Neural cell (in vitro differentiated cells): ENCODE measurements at regions not wholly inside any gene's neighbourhood (a gene's known extent, or its start where the extent isn't known, plus 50 kb on each side); places are given as distances from the start of the nearest gene placed in this dataset.

ENCODE experiments used
- H2AFZ ChIP-seq: fragments of 200-600, 300-800 bp; sonication (generic), shearing (Covaris generic); 2 replicates; pipeline ENCODE4 v1.6.0; 2014; ENCODE audit warnings: low read depth, mild to moderate bottlenecking, antibody characterized with exemption, low read length, moderate library complexity
- H3F3A ChIP-seq: fragments of 200-600 bp; shearing (Covaris generic); 2 replicates; pipeline ENCODE4 v1.6.1; 2016; ENCODE audit warnings: mild to moderate bottlenecking, moderate library complexity, mixed read lengths, antibody characterized with exemption, low read length; ENCODE audit not compliant: insufficient read depth, poor library complexity, severe bottlenecking
- H3K27ac ChIP-seq: fragments of 200-600, 300-800 bp; sonication (generic), shearing (Covaris generic); 2 replicates; pipeline ENCODE4 v1.5.1; 2014; ENCODE audit warnings: mild to moderate bottlenecking, low read length, moderate library complexity
- H3K27me3 ChIP-seq: fragments of 300-800, 200-600 bp; sonication (generic), shearing (Covaris generic); 2 replicates; pipeline ENCODE4 v1.6.0; 2014; ENCODE audit warnings: mild to moderate bottlenecking, low read depth, low read length, moderate library complexity; ENCODE audit not compliant: insufficient read depth
- H3K36me3 ChIP-seq: fragments of 300-800, 200-600 bp; sonication (generic), shearing (Covaris generic); 2 replicates; pipeline ENCODE4 v1.5.1; 2014; ENCODE audit warnings: mild to moderate bottlenecking, antibody characterized with exemption, low read length, moderate library complexity; ENCODE audit not compliant: insufficient read depth
- H3K4me2 ChIP-seq: fragments of 300-800, 200-600 bp; sonication (generic), shearing (Covaris generic); 2 replicates; pipeline ENCODE4 v1.6.0; 2014; ENCODE audit warnings: mild to moderate bottlenecking, low read length
- H3K4me3 ChIP-seq: fragments of 300-800, 200-600 bp; sonication (generic), shearing (Covaris generic); 2 replicates; pipeline ENCODE4 v1.5.1; 2014; ENCODE audit warnings: mild to moderate bottlenecking, low read length, moderate library complexity
- H3K79me2 ChIP-seq: fragments of 200-600 bp; shearing (Covaris generic); replicated peaks from 2 replicates; pipeline ENCODE4 v1.6.0; 2014; ENCODE audit warnings: mild to moderate bottlenecking, low read length, moderate library complexity; ENCODE audit not compliant: insufficient read depth
- H3K9ac ChIP-seq: fragments of 300-800, 200-600 bp; sonication (generic), shearing (Covaris generic); 2 replicates; pipeline ENCODE4 v1.6.1; 2016; ENCODE audit warnings: mild to moderate bottlenecking, low read length, mixed read lengths
- H3K9me2 ChIP-seq: fragments of 200-600 bp; shearing (Covaris generic); 2 replicates; pipeline ENCODE4 v1.6.1; 2016; ENCODE audit warnings: mild to moderate bottlenecking, low read length, mixed read lengths; ENCODE audit not compliant: insufficient read depth
- H3K9me3 ChIP-seq: fragments of 200-600, 300-800 bp; sonication (generic), shearing (Covaris generic); 2 replicates; pipeline ENCODE4 v1.6.1; 2016; ENCODE audit warnings: mild to moderate bottlenecking, mixed run types, low read length, moderate library complexity, mixed read lengths
- H4K20me1 ChIP-seq: fragments of 200-600 bp; shearing (Covaris generic); 2 replicates; pipeline ENCODE4 v1.6.1; 2016; ENCODE audit warnings: mild to moderate bottlenecking, mixed run types; ENCODE audit not compliant: insufficient read depth
- CTCF ChIP-seq: fragments of 450-650 bp; IDR thresholded peaks from 2 replicates; pipeline ENCODE4 v1.5.1; 2014; ENCODE audit warnings: antibody characterized with exemption, mild to moderate bottlenecking, moderate library complexity; ENCODE audit not compliant: poor library complexity, severe bottlenecking
- EP300 ChIP-seq: fragments of 450-650 bp; conservative IDR thresholded peaks from 2 replicates; pipeline ENCODE4 v1.6.1; 2014; ENCODE audit warnings: antibody characterized with exemption, mild to moderate bottlenecking, moderate library complexity; ENCODE audit not compliant: poor library complexity, severe bottlenecking
- EZH2 ChIP-seq: fragments of 200-600, 300-800 bp; shearing (Covaris generic), sonication (generic); IDR thresholded peaks from 2 replicates; pipeline ENCODE4 v1.6.1; 2014; ENCODE audit warnings: antibody characterized with exemption, low read length, borderline replicate concordance, mild to moderate bottlenecking; ENCODE audit not compliant: insufficient read depth, poor library complexity, severe bottlenecking
- MXI1 ChIP-seq: fragments of 450-650 bp; conservative IDR thresholded peaks from 2 replicates; pipeline ENCODE4 v1.6.1; 2014; ENCODE audit warnings: antibody characterized with exemption, mild to moderate bottlenecking; ENCODE audit not compliant: poor library complexity, severe bottlenecking
- POLR2AphosphoS5 ChIP-seq: IDR thresholded peaks from 2 replicates; pipeline ENCODE4 v1.6.1; 2012
- RAD21 ChIP-seq: fragments of 450-650 bp; conservative IDR thresholded peaks from 2 replicates; pipeline ENCODE4 v1.6.1; 2014; ENCODE audit warnings: antibody characterized with exemption, mild to moderate bottlenecking, moderate library complexity
- REST ChIP-seq: IDR thresholded peaks from 2 replicates; pipeline ENCODE4 v1.6.1; 2012; ENCODE audit warnings: borderline replicate concordance
- SMC3 ChIP-seq: fragments of 450-650 bp; conservative IDR thresholded peaks from 2 replicates; pipeline ENCODE4 v1.6.1; 2014; ENCODE audit warnings: antibody characterized with exemption, mild to moderate bottlenecking, moderate library complexity; ENCODE audit not compliant: poor library complexity
- TAF1 ChIP-seq: IDR thresholded peaks from 2 replicates; pipeline ENCODE4 v1.6.1; 2012; ENCODE audit warnings: low read depth

GRCh38 chr18:30709595-30709994 lies 332.9 kb downstream of the DSC3 start:
- Histone ChIP-seq H3K79me2 (no peaks in the 10 kb centered on the region), H3K9ac (no peak overlapping the region), H3K27me3 (no peaks in the 10 kb centered on the region), H3K4me3 (no peak overlapping the region), H4K20me1 (no peaks in the 10 kb centered on the region), H3K4me2 (no peak overlapping the region), H3K36me3 (no peaks in the 10 kb centered on the region), H3K9me2 (no peaks in the 10 kb centered on the region), H3F3A (no peaks in the 10 kb centered on the region), H2AFZ (no peak overlapping the region), H3K27ac (peak overlapping the region; percentile 1), H3K9me3 (no peaks in the 10 kb centered on the region)
- TF ChIP-seq POLR2AphosphoS5 (peak; percentile 24), EP300 (peak; percentile 9), SMC3 (no peak), TAF1 (no peak), REST (no peak)

GRCh38 chr18:30705943-30706342 lies 336.6 kb downstream of the DSC3 start:
- Histone ChIP-seq H2AFZ (no peak overlapping the region), H3K4me3 (no peak overlapping the region), H3K4me2 (no peak overlapping the region), H4K20me1 (no peaks in the 10 kb centered on the region), H3K9me3 (no peaks in the 10 kb centered on the region), H3K27me3 (no peaks in the 10 kb centered on the region), H3K27ac (no peak overlapping the region), H3K9ac (no peak overlapping the region), H3K9me2 (no peaks in the 10 kb centered on the region), H3F3A (no peaks in the 10 kb centered on the region), H3K36me3 (no peaks in the 10 kb centered on the region), H3K79me2 (no peaks in the 10 kb centered on the region)
- no peak for TF ChIP-seq CTCF
- no peak for TF ChIP-seq POLR2AphosphoS5
- TF ChIP-seq RAD21, result no peak
- no peak for TF ChIP-seq SMC3
- no peak for TF ChIP-seq MXI1
- TF ChIP-seq EP300, result no peak
- no peak for TF ChIP-seq TAF1
- no peak for TF ChIP-seq EZH2
- no peak for TF ChIP-seq REST
